ENCODE measurements at regions not wholly inside any gene's neighbourhood (a gene's known extent, or its start where the extent isn't known, plus 50 kb on each side); places are given as distances from the start of the nearest gene placed in this dataset.

DNA sequence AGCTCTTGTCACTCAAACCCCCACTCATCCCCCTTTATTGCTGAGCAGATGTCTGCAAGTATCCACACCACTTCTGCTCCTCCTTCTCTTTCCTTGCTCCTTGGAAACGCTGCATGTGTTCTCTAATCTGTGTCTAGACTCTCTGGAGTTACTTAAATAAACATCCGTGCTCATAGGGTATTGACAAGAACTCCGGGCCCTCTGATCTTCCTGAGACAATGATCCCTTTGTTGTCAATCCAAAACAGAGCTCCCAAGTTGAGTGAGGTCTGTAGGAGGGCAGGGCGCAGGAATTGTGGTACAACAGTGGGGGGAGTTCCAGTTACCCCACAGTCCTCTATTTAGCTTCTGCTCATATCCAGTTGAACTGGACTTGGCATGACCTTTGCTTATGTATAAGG lies 489.0 kb downstream of the SNAPC1 start:
- H2BK120ac ChIP-seq (ENCODE audit: low read depth, low read length, poor library complexity, severe bottlenecking), result no peak overlapping the region

More for the DNA sequence above, 489.0 kb downstream of the SNAPC1 start:
- H3K56ac ChIP-seq (ENCODE audit: insufficient read length, low read depth, low read length), result no peak overlapping the region
- H3K23me2 ChIP-seq (ENCODE audit: insufficient read length, low read depth, low read length, poor library complexity, severe bottlenecking), result no peaks in the 10 kb centered on the region
- no peak overlapping the region for H3K18ac ChIP-seq (ENCODE audit: insufficient read length, low read depth, low read length)
- no peak overlapping the region for H3K4ac ChIP-seq (ENCODE audit: low read depth, low read length)
- no peaks in the 10 kb centered on the region for H3K4me1 ChIP-seq (ENCODE audit: insufficient read depth, low read length)
- no peak overlapping the region for H3K4me3 Mint-ChIP-seq
- no peaks in the 10 kb centered on the region for H3K4me1 Mint-ChIP-seq
- no peak overlapping the region for H2BK15ac ChIP-seq (ENCODE audit: low read depth, low read length)
- WGBS (ENCODE audit: extremely low coverage, insufficient read length, low lambda C conversion rate), result no CpG with 5 or more reads among the region's 4 CpGs
- H4K8ac ChIP-seq (replicated peaks; ENCODE audit: insufficient read length, low read depth, low read length), result no peak overlapping the region
- no peak overlapping the region for H3K14ac ChIP-seq (ENCODE audit: insufficient read depth, low read length)
- no peak overlapping the region for H2AK5ac ChIP-seq (ENCODE audit: insufficient read length, low read length)
- H3T11ph ChIP-seq (ENCODE audit: low read length), result no peak overlapping the region
- H3K79me2 ChIP-seq (ENCODE audit: insufficient read depth, low read length), result no peaks in the 10 kb centered on the region
- H3K9me3 Mint-ChIP-seq, result peaks cover 0 to 2% of the 10 kb centered on the region in 2 experiments; a peak in 1 of 5 replicates
- H3K9ac ChIP-seq (ENCODE audit: extremely low read depth, insufficient read length, low read length), result no peak overlapping the region
- no peak overlapping the region for H2BK20ac ChIP-seq (ENCODE audit: low read depth, low read length, poor library complexity, severe bottlenecking)
- H3K27me3 ChIP-seq (ENCODE audit: insufficient read depth, low read length), result no peaks in the 10 kb centered on the region
- no peak overlapping the region for H2AFZ ChIP-seq (ENCODE audit: low read length)
- H4K5ac ChIP-seq (ENCODE audit: insufficient read length, low read depth, low read length), result no peak overlapping the region
- H2BK5ac ChIP-seq (ENCODE audit: insufficient read length, low read length), result no peak overlapping the region
- H3K79me1 ChIP-seq (ENCODE audit: insufficient read depth, low read depth, low read length, poor library complexity, severe bottlenecking), result no peaks in the 10 kb centered on the region
- no peak overlapping the region for H3K27ac ChIP-seq (ENCODE audit: insufficient read length, low read depth, low read length)
- H3K23ac ChIP-seq (ENCODE audit: insufficient read length, low read depth, low read length), result no peak overlapping the region
- H2BK12ac ChIP-seq (ENCODE audit: insufficient read length, low read depth, low read length), result no peak overlapping the region
- no peaks in the 10 kb centered on the region for H3K27me3 Mint-ChIP-seq (ENCODE audit: low read depth)
- DNase-seq, result no peak
- H3K27ac Mint-ChIP-seq, result no peak overlapping the region
- H3K9me3 ChIP-seq (ENCODE audit: control insufficient read depth, low read depth, low read length), result no peaks in the 10 kb centered on the region
- H4K20me1 ChIP-seq (ENCODE audit: control insufficient read depth, insufficient read depth, insufficient read length), result no peaks in the 10 kb centered on the region
- no peak for TF ChIP-seq CTCF (conservative IDR thresholded peaks at IDR 0.05)
- no peaks in the 10 kb centered on the region for H3K36me3 Mint-ChIP-seq (ENCODE audit: insufficient read depth in 1 of 3, low read depth in 3 of 3)
- H4K91ac ChIP-seq (ENCODE audit: insufficient read length, low read depth, low read length), result no peak overlapping the region
- no peak overlapping the region for H3K4me2 ChIP-seq (ENCODE audit: insufficient read depth, insufficient read length, low read length)

All from H9 (cell line).